Esophagus muscularis mucosa (tissue), 4 donors: ENCODE measurements at regions not wholly inside any gene's neighbourhood (a gene's known extent, or its start where the extent isn't known, plus 50 kb on each side); places are given as distances from the start of the nearest gene placed in this dataset.

Experiments used
- DNase-seq: peaks from one replicate; pipeline ENCODE4 v3.0.0-alpha.2; 2017; ENCODE audit errors: extremely low spot score
- H3K27ac ChIP-seq, 4 donors: fragments of 200-600 bp; sonication (generic); replicated peaks in 1 of 4; 1 replicate in 3 of 4; 2 replicates in 1 of 4; pipeline ENCODE4 v1.5.1; 2016 to 2019; ENCODE audit warnings: mild to moderate bottlenecking in 1 of 4
- H3K27me3 ChIP-seq, 4 donors: fragments of 200-600 bp; sonication (generic); one replicate each; pipeline versions ENCODE4 v1.5.1 to v1.6.0; 2016 to 2019
- H3K36me3 ChIP-seq, 4 donors: fragments of 200-600 bp; sonication (generic); one replicate each; pipeline ENCODE4 v1.5.1; 2016 to 2019
- H3K4me1 ChIP-seq, 4 donors: fragments of 200-600 bp; sonication (generic); one replicate each; pipeline ENCODE4 v1.5.1; 2016 to 2019
- H3K4me3 ChIP-seq, 4 donors: fragments of 200-600 bp; sonication (generic); 1 replicate in 2 of 4; 2 replicates in 2 of 4; pipeline ENCODE4 v1.5.1; 2016 to 2019; ENCODE audit warnings: mild to moderate bottlenecking in 4 of 4, moderate library complexity in 1 of 4
- H3K9me3 ChIP-seq, 4 donors: fragments of 200-600 bp; sonication (generic); 1 replicate in 3 of 4; 2 replicates in 1 of 4; pipeline ENCODE4 v1.5.1; 2016 to 2019
- CTCF ChIP-seq, 3 experiments: fragments of 200-600 bp in 2 of 3; fragments of 450-650 bp in 1 of 3; sonication (generic) in 2 of 3; IDR thresholded peaks; one replicate each; pipeline ENCODE4 v1.5.1; 2017 to 2019; ENCODE audit warnings: antibody characterized with exemption in 3 of 3, mild to moderate bottlenecking in 2 of 3, moderate library complexity in 1 of 3
- EP300 ChIP-seq: sonication (generic); formaldehyde crosslinking; IDR thresholded peaks from one replicate; pipeline ENCODE4 v1.6.1; 2017; ENCODE audit warnings: antibody characterized with exemption
- POLR2A ChIP-seq: fragments of 450-650 bp; IDR thresholded peaks from one replicate; pipeline ENCODE4 v1.6.1; 2017; ENCODE audit warnings: antibody characterized with exemption, moderate library complexity, mild to moderate bottlenecking, low read depth
- POLR2AphosphoS5 ChIP-seq, 2 donors: sonication (generic); formaldehyde crosslinking; IDR thresholded peaks; one replicate each; pipeline ENCODE4 v1.6.1; 2017; ENCODE audit warnings: antibody characterized with exemption in 2 of 2
- WGBS: methylation state at CpG from one replicate; pipeline ENCODE4 v1.1.5; 2018; 5-methylcytosine and 5-hydroxymethylcytosine counted together
- intact Hi-C: fragments of 100-400 bp; cut with DNase I; formaldehyde crosslinking; loops from one replicate; pipeline ENCODE4 v1.15.1; 2023

GRCh38 chr10:33732161-33732680, 397.8 kb upstream of the NRP1 start:
- TF ChIP-seq POLR2A, result no peak
- Histone ChIP-seq H3K36me3 (no peaks in the 10 kb centered on the region), H3K9me3 (peaks cover 0 to 12% (median 0%) of the 10 kb centered on the region in 4 donors), H3K4me3 (no peak overlapping the region), H3K27ac (no peak overlapping the region), H3K27me3 (no peaks in the 10 kb centered on the region), H3K4me1 (peaks cover 0 to 17% (median 17%) of the 10 kb centered on the region in 4 donors)
- WGBS, result 35% methylated on average over 8 of the region's 8 CpGs
- no peak for DNase-seq
- intact Hi-C loops, result no loop called here

GRCh38 chr10:33731322-33731721, 396.9 kb upstream of the NRP1 start:
- TF ChIP-seq POLR2AphosphoS5 (IDR thresholded peaks at IDR 0.05), result no peak
- TF ChIP-seq CTCF (IDR thresholded peaks at IDR 0.05), result no peak
- TF ChIP-seq EP300, result no peak
- TF ChIP-seq POLR2A, result no peak
- Histone ChIP-seq H3K27me3 (no peaks in the 10 kb centered on the region), H3K27ac (no peak overlapping the region), H3K9me3 (peaks cover 0 to 12% (median 0%) of the 10 kb centered on the region in 4 donors), H3K36me3 (no peaks in the 10 kb centered on the region), H3K4me1 (peaks cover 0 to 17% (median 16%) of the 10 kb centered on the region in 4 donors), H3K4me3 (no peak overlapping the region)
- WGBS, result 93% methylated on average over 6 of the region's 6 CpGs
- DNase-seq, result no peak
- intact Hi-C loops, result no loop called here

- 94% methylated on average over 4 of the region's 4 CpGs for WGBS
- intact Hi-C loops, result no loop called here
- TF ChIP-seq POLR2A (no peak), EP300 (no peak)
- no peak overlapping the region for H3K4me3 ChIP-seq
- H3K9me3 ChIP-seq, result peaks cover 0 to 12% (median 0%) of the 10 kb centered on the region in 4 donors
- no peak for DNase-seq
- H3K4me1 ChIP-seq, result peaks cover 0 to 12% (median 0%) of the 10 kb centered on the region in 4 donors
- no peaks in the 10 kb centered on the region for H3K36me3 ChIP-seq
- H3K27me3 ChIP-seq, result no peaks in the 10 kb centered on the region
- no peak overlapping the region for H3K27ac ChIP-seq
Measured at GRCh38 chr10:33725430-33725829, 391.0 kb upstream of the NRP1 start.

- Histone ChIP-seq H3K4me3 (no peak overlapping the region), H3K27me3 (no peaks in the 10 kb centered on the region), H3K4me1 (peaks cover 0 to 24% (median 4%) of the 10 kb centered on the region in 4 donors), H3K27ac (no peak overlapping the region), H3K36me3 (no peaks in the 10 kb centered on the region), H3K9me3 (peaks cover 0 to 7% (median 0%) of the 10 kb centered on the region in 4 donors)
- WGBS, result 93% methylated on average over 2 of the region's 2 CpGs
- TF ChIP-seq POLR2A (no peak), CTCF (IDR thresholded peaks at IDR 0.05) (no peak), EP300 (no peak), POLR2AphosphoS5 (IDR thresholded peaks at IDR 0.05) (no peak)
- DNase-seq, result peak; percentile 60
- intact Hi-C loops, result no loop called here
Measured at GRCh38 chr10:33723181-33723580, 388.7 kb upstream of the NRP1 start.

GRCh38 chr10:33722067-33722466, 387.6 kb upstream of the NRP1 start:
- intact Hi-C loops, result no loop called here
- WGBS, result 64% methylated on average over 3 of the region's 3 CpGs
- no peaks in the 10 kb centered on the region for H3K27me3 ChIP-seq
- DNase-seq, result no peak
- no peaks in the 10 kb centered on the region for H3K9me3 ChIP-seq
- H3K4me1 ChIP-seq, result peaks cover 0 to 24% (median 4%) of the 10 kb centered on the region in 4 donors
- no peak overlapping the region for H3K27ac ChIP-seq
- H3K4me3 ChIP-seq, result no peak overlapping the region
- TF ChIP-seq POLR2A (no peak), EP300 (no peak), POLR2AphosphoS5 (IDR thresholded peaks at IDR 0.05) (no peak)
- H3K36me3 ChIP-seq, result no peaks in the 10 kb centered on the region

- DNase-seq, result peak; percentile 39
- no peak overlapping the region for H3K27ac ChIP-seq
- H3K4me3 ChIP-seq, result no peak overlapping the region
- 91% methylated on average over 7 of the region's 7 CpGs for WGBS
- no peaks in the 10 kb centered on the region for H3K36me3 ChIP-seq
- no peaks in the 10 kb centered on the region for H3K27me3 ChIP-seq
- TF ChIP-seq EP300, result no peak
- TF ChIP-seq POLR2AphosphoS5 (IDR thresholded peaks at IDR 0.05), result no peak
- TF ChIP-seq POLR2A, result no peak
- no peak for TF ChIP-seq CTCF (IDR thresholded peaks at IDR 0.05)
- peaks cover 0 to 24% (median 4%) of the 10 kb centered on the region in 4 donors for H3K4me1 ChIP-seq
- no peaks in the 10 kb centered on the region for H3K9me3 ChIP-seq
- intact Hi-C loops, result no loop called here
Measured at GRCh38 chr10:33721509-33721908, 387.0 kb upstream of the NRP1 start.
